GM23338 (cell line): ENCODE measurements at regions not wholly inside any gene's neighbourhood (a gene's known extent, or its start where the extent isn't known, plus 50 kb on each side); places are given as distances from the start of the nearest gene placed in this dataset.

Experiments used
- ATAC-seq: fragments of 200-7000 bp; cut with Tn5 transposase; 3 replicates; pipeline ENCODE4 v1.9.1; 2020
- DNase-seq: peaks from one replicate; pipeline ENCODE4 v3.0.0-alpha.2; 2015; ENCODE audit warnings: low spot score
- H2AFZ ChIP-seq: fragments of 200-600 bp; sonication (generic); 2 replicates; pipeline ENCODE4 v1.8.0; 2016; ENCODE audit warnings: antibody characterized with exemption, mild to moderate bottlenecking, moderate library complexity
- H3F3A ChIP-seq: fragments of 200-600 bp; sonication (generic); replicated peaks from 2 replicates; pipeline ENCODE4 v1.8.0; 2017; ENCODE audit warnings: antibody characterized with exemption, mixed run types, low read depth
- H3K27ac ChIP-seq: fragments of 200-600 bp; sonication (generic); 2 replicates; pipeline ENCODE4 v1.6.1; 2016; ENCODE audit warnings: low read depth
- H3K27me3 ChIP-seq: fragments of 200-600 bp; sonication (generic); 2 replicates; pipeline ENCODE4 v1.8.0; 2016; ENCODE audit warnings: mild to moderate bottlenecking, mixed run types, moderate library complexity; ENCODE audit not compliant: insufficient read depth
- H3K36me3 ChIP-seq: fragments of 200-600 bp; sonication (generic); 2 replicates; pipeline ENCODE4 v1.8.0; 2016; ENCODE audit warnings: mild to moderate bottlenecking; ENCODE audit not compliant: insufficient read depth
- H3K4me1 ChIP-seq: fragments of 200-600 bp; sonication (generic); 2 replicates; pipeline ENCODE4 v1.8.0; 2016; ENCODE audit warnings: mild to moderate bottlenecking, moderate library complexity; ENCODE audit not compliant: insufficient read depth
- H3K4me2 ChIP-seq: fragments of 200-600 bp; sonication (generic); 2 replicates; pipeline ENCODE4 v1.7.1; 2017; ENCODE audit warnings: mixed run types
- H3K4me3 ChIP-seq: fragments of 200-600 bp; sonication (generic); 2 replicates; pipeline ENCODE4 v1.6.1; 2016; ENCODE audit warnings: mixed run types
- H3K79me2 ChIP-seq: fragments of 200-600 bp; sonication (generic); replicated peaks from 2 replicates; pipeline ENCODE4 v1.8.0; 2017; ENCODE audit warnings: mild to moderate bottlenecking; ENCODE audit not compliant: insufficient read depth
- H3K9me2 ChIP-seq: fragments of 200-600 bp; sonication (generic); 2 replicates; pipeline ENCODE4 v1.8.0; 2017; ENCODE audit not compliant: insufficient read depth
- H4K20me1 ChIP-seq: fragments of 200-600 bp; sonication (generic); replicated peaks from 2 replicates; pipeline ENCODE4 v1.8.0; 2017; ENCODE audit warnings: mild to moderate bottlenecking; ENCODE audit not compliant: insufficient read depth
- H3K27ac Mint-ChIP-seq: 2 replicates; pipeline ENCODE4 v1.8.0; 2020; ENCODE audit warnings: inconsistent platforms, mild to moderate bottlenecking, moderate library complexity, mixed read lengths
- H3K27me3 Mint-ChIP-seq: 3 replicates; pipeline ENCODE4 v1.8.0; 2022; ENCODE audit warnings: low read depth, mild to moderate bottlenecking, moderate library complexity, mixed read lengths, inconsistent platforms; ENCODE audit not compliant: insufficient read depth, poor library complexity
- H3K36me3 Mint-ChIP-seq: 3 replicates; pipeline ENCODE4 v1.8.0; 2021; ENCODE audit warnings: low read depth, mild to moderate bottlenecking, inconsistent platforms, moderate library complexity, mixed read lengths
- H3K4me1 Mint-ChIP-seq: 3 replicates; pipeline ENCODE4 v1.8.0; 2020; ENCODE audit warnings: mild to moderate bottlenecking, inconsistent platforms, mixed read lengths
- H3K4me3 Mint-ChIP-seq: 3 replicates; pipeline ENCODE4 v1.8.0; 2021; ENCODE audit warnings: moderate library complexity, mild to moderate bottlenecking, inconsistent platforms, mixed read lengths
- H3K9me3 Mint-ChIP-seq: 3 replicates; pipeline ENCODE4 v1.8.0; 2020; ENCODE audit warnings: moderate library complexity, mild to moderate bottlenecking, inconsistent platforms, mixed read lengths
- EZH2 ChIP-seq: fragments of 200-600 bp; sonication (generic); IDR thresholded peaks from one replicate; pipeline ENCODE4 v1.8.0; 2017; ENCODE audit warnings: antibody characterized with exemption, mild to moderate bottlenecking, low read depth; ENCODE audit not compliant: unreplicated experiment
- EZH2phosphoT487 ChIP-seq: fragments of 200-600 bp; sonication (generic); IDR thresholded peaks from one replicate; pipeline ENCODE4 v1.8.1; 2018; ENCODE audit warnings: antibody characterized with exemption; ENCODE audit not compliant: unreplicated experiment
- NANOG ChIP-seq: IDR thresholded peaks from 2 replicates; pipeline ENCODE4 v1.6.1; 2016; ENCODE audit warnings: antibody characterized with exemption, borderline replicate concordance
- POLR2AphosphoS5 ChIP-seq: IDR thresholded peaks from 2 replicates; pipeline ENCODE4 v1.6.1; 2016; ENCODE audit warnings: antibody characterized with exemption, low read depth
- STAT1 ChIP-seq: IDR thresholded peaks from one replicate; pipeline ENCODE4 v1.6.1; 2016; ENCODE audit warnings: antibody characterized with exemption; ENCODE audit not compliant: unreplicated experiment
- ZNF114 ChIP-seq: fragments of 250-450 bp; sonication (Bioruptor Pico); IDR thresholded peaks from 2 replicates; pipeline ENCODE4 v1.5.0; 2020; ENCODE audit warnings: mild to moderate bottlenecking, moderate library complexity
- ZNF331 ChIP-seq: fragments of 250-450 bp; sonication (Bioruptor Pico); IDR thresholded peaks from 2 replicates; pipeline ENCODE4 v1.5.0; 2020; ENCODE audit warnings: low read depth, mild to moderate bottlenecking, moderate library complexity
- TF ChIP-seq, protein P1 (sequence below): IDR thresholded peaks from one replicate; pipeline ENCODE4 v1.6.1; 2018; ENCODE audit warnings: antibody characterized with exemption; ENCODE audit not compliant: unreplicated experiment
- TF ChIP-seq, protein P2 (sequence below): IDR thresholded peaks from 2 replicates; pipeline ENCODE4 v1.6.1; 2016; ENCODE audit warnings: antibody characterized with exemption
- TF ChIP-seq, protein P3 (sequence below), 2 experiments: fragments of 200-600 bp in 1 of 2; sonication (generic) in 1 of 2; conservative IDR thresholded peaks; 2 replicates each; pipeline versions ENCODE4 v1.5.1 to v1.6.1; 2016 to 2017; ENCODE audit warnings: antibody characterized with exemption in 2 of 2, low read depth in 2 of 2, mild to moderate bottlenecking in 2 of 2, moderate library complexity in 1 of 2

DNA sequence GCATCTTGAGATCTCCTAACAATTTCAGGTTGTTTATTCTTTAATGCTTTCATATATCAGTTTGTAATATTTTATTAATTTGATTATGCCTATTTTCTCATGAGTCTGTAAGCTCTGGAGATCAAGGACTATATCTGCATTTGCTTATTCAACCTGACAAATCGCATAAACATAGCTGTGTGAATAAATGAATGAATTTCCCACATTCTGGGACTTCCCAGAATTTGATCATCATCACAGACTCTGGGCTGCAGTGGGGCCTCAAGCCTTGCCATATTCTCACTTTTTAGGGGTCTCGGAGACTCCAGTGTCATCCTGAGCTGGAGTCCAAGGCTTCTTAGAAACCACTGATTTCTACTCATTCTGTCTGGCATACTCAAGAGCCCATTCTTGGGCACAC, 180.5 kb downstream of the DAD1 start:
- Mint-ChIP-seq H3K9me3 (no peaks in the 10 kb centered on the region), H3K36me3 (no peaks in the 10 kb centered on the region), H3K27ac (no peak overlapping the region), H3K4me3 (no peak overlapping the region), H3K27me3 (no peaks in the 10 kb centered on the region), H3K4me1 (peaks cover 8% of the 10 kb centered on the region)
- H4K20me1 ChIP-seq, result no peaks in the 10 kb centered on the region
- no peaks in the 10 kb centered on the region for H3F3A ChIP-seq
- H3K9me2 ChIP-seq, result no peaks in the 10 kb centered on the region; the same call in 1 of the 2 replicates
- no peaks in the 10 kb centered on the region for H3K79me2 ChIP-seq
- TF ChIP-seq NANOG (no peak), ZNF114 (CRISPR knock-in tag) (no peak), EZH2 (no peak), POLR2AphosphoS5 (no peak), ZNF331 (CRISPR knock-in tag) (no peak), STAT1 (no peak), EZH2phosphoT487 (no peak)
- TF ChIP-seq, protein P1, sequence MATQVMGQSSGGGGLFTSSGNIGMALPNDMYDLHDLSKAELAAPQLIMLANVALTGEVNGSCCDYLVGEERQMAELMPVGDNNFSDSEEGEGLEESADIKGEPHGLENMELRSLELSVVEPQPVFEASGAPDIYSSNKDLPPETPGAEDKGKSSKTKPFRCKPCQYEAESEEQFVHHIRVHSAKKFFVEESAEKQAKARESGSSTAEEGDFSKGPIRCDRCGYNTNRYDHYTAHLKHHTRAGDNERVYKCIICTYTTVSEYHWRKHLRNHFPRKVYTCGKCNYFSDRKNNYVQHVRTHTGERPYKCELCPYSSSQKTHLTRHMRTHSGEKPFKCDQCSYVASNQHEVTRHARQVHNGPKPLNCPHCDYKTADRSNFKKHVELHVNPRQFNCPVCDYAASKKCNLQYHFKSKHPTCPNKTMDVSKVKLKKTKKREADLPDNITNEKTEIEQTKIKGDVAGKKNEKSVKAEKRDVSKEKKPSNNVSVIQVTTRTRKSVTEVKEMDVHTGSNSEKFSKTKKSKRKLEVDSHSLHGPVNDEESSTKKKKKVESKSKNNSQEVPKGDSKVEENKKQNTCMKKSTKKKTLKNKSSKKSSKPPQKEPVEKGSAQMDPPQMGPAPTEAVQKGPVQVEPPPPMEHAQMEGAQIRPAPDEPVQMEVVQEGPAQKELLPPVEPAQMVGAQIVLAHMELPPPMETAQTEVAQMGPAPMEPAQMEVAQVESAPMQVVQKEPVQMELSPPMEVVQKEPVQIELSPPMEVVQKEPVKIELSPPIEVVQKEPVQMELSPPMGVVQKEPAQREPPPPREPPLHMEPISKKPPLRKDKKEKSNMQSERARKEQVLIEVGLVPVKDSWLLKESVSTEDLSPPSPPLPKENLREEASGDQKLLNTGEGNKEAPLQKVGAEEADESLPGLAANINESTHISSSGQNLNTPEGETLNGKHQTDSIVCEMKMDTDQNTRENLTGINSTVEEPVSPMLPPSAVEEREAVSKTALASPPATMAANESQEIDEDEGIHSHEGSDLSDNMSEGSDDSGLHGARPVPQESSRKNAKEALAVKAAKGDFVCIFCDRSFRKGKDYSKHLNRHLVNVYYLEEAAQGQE, result no peak
- TF ChIP-seq, protein P2, sequence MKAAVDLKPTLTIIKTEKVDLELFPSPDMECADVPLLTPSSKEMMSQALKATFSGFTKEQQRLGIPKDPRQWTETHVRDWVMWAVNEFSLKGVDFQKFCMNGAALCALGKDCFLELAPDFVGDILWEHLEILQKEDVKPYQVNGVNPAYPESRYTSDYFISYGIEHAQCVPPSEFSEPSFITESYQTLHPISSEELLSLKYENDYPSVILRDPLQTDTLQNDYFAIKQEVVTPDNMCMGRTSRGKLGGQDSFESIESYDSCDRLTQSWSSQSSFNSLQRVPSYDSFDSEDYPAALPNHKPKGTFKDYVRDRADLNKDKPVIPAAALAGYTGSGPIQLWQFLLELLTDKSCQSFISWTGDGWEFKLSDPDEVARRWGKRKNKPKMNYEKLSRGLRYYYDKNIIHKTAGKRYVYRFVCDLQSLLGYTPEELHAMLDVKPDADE, result no peak
- TF ChIP-seq, protein P3, sequence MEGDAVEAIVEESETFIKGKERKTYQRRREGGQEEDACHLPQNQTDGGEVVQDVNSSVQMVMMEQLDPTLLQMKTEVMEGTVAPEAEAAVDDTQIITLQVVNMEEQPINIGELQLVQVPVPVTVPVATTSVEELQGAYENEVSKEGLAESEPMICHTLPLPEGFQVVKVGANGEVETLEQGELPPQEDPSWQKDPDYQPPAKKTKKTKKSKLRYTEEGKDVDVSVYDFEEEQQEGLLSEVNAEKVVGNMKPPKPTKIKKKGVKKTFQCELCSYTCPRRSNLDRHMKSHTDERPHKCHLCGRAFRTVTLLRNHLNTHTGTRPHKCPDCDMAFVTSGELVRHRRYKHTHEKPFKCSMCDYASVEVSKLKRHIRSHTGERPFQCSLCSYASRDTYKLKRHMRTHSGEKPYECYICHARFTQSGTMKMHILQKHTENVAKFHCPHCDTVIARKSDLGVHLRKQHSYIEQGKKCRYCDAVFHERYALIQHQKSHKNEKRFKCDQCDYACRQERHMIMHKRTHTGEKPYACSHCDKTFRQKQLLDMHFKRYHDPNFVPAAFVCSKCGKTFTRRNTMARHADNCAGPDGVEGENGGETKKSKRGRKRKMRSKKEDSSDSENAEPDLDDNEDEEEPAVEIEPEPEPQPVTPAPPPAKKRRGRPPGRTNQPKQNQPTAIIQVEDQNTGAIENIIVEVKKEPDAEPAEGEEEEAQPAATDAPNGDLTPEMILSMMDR (conservative IDR thresholded peaks at IDR 0.05; ENCODE audit: low read depth in 2 of 2), result no peak
- DNase-seq (no peak), ATAC-seq (no peak)
- no peak overlapping the region for H3K27ac ChIP-seq
- H3K4me2 ChIP-seq, result no peak overlapping the region
- H2AFZ ChIP-seq, result no peak overlapping the region
- no peaks in the 10 kb centered on the region for H3K36me3 ChIP-seq
- no peak overlapping the region for H3K4me3 ChIP-seq
- no peaks in the 10 kb centered on the region for H3K4me1 ChIP-seq
- no peaks in the 10 kb centered on the region for H3K27me3 ChIP-seq

DNA sequence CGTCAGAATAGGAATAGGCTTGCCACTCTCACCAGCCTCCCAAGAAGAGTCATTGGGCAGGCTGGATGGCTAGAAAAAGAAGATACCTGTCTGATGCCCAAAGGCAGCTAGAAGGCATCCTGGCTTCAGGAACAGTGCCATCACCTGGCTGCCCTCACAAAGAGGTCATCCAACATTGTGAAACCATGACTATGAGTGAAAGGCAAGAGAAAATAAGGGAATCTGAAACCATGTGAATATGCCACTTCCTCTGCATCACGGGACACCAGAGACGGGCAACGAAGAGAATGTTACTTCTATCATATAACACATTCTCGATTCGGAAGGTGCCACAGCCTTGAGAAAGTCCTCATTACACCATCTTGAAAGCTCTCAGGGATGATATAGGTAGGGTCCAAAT, 182.0 kb downstream of the DAD1 start:
- no peaks in the 10 kb centered on the region for H3K9me2 ChIP-seq
- H3K36me3 ChIP-seq, result no peaks in the 10 kb centered on the region
- no peaks in the 10 kb centered on the region for H3K4me1 ChIP-seq
- H4K20me1 ChIP-seq, result no peaks in the 10 kb centered on the region
- Mint-ChIP-seq H3K9me3 (no peaks in the 10 kb centered on the region), H3K36me3 (no peaks in the 10 kb centered on the region), H3K4me1 (no peaks in the 10 kb centered on the region), H3K27me3 (peaks cover 3% of the 10 kb centered on the region), H3K27ac (no peak overlapping the region), H3K4me3 (no peak overlapping the region)
- H3K4me2 ChIP-seq, result no peak overlapping the region
- no peaks in the 10 kb centered on the region for H3K79me2 ChIP-seq
- DNase-seq, result no peak
- ATAC-seq, result no peak
- H2AFZ ChIP-seq, result peak overlapping the region; percentile 9; the same call in 1 of the 2 replicates
- H3K27me3 ChIP-seq, result no peaks in the 10 kb centered on the region
- no peak overlapping the region for H3K4me3 ChIP-seq
- H3F3A ChIP-seq, result no peaks in the 10 kb centered on the region
- no peak overlapping the region for H3K27ac ChIP-seq
- TF ChIP-seq NANOG, result no peak
- TF ChIP-seq STAT1, result no peak
- TF ChIP-seq POLR2AphosphoS5, result no peak
- TF ChIP-seq, protein P3 (conservative IDR thresholded peaks at IDR 0.05; ENCODE audit: low read depth in 2 of 2), result no peak
